Renal cortex interstitium (tissue), 11 donors: ENCODE measurements at regions not wholly inside any gene's neighbourhood (a gene's known extent, or its start where the extent isn't known, plus 50 kb on each side); places are given as distances from the start of the nearest gene placed in this dataset.
"Not testable (repeated sequence)": the region's sequence is repeated elsewhere in the genome, so short reads cannot be mapped to it uniquely, and the experiment has no call there.

Experiments used
- DNase-seq, 11 donors: peaks; one replicate each; pipeline ENCODE4 v3.0.0-alpha.2; 2013; ENCODE audit warnings: low read depth in 9 of 11, low spot score in 4 of 11; ENCODE audit errors: extremely low read depth in 1 of 11

- DNase-seq = no peak
Observed at GRCh38 chr6:14283600-14284235, 166.1 kb downstream of the CD83 start.

DNA sequence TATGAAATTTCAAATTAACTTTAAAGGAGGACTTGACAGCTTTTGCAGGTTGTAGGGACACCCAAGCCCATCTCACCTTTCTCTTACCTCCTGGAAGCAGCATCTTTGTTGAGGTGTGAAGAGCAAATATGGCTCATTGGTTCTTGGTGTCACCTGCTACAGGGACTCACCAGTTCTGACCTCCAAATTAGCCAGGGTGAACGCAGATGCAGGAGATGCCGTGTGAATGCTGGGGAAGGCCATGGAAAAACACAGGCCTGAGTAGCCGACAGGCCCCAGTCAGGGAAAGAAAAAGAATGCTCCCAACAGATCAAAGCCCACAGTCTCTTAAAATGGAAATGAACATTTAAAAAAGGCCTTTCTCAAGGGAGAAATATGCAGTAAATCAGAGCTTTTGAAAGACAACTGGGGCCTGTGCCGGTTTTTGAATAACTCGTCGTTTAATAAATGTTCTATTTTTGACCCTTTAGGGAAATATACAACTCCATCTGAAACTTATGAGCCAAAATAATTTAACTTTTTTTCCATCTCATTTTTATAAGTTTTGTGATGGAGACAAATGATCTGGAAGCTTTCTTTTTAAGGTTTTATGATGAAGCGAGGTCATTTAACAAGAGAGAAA lies 167.5 kb downstream of the CD83 start:
- no peak for DNase-seq

GRCh38 chr6:14286144-14286543 lies 168.6 kb downstream of the CD83 start:
- no peak for DNase-seq

GRCh38 chr6:14286634-14287428 lies 169.3 kb downstream of the CD83 start:
- DNase-seq = no peak

- DNase-seq = no peak
Observed at GRCh38 chr6:14287707-14288106, 170.1 kb downstream of the CD83 start.

DNA sequence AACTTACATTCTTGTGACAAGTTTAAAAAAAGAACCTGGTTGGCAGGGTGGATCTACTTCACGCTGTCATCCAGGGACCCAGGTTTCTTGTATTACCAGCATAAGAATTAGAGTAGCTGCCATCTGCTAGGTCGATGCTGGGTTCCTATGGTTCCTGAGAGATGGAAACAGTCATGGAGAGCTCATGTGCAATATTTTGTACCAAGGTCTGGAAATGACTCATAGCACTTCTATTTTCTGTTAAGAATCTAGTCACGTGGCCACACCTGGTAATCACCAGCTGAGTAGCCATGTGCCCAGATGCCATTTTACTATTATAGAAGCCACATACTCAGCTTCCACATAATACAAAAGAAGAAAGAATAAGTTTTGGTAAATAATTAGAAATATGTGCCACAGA lies 171.3 kb downstream of the CD83 start:
- no peak for DNase-seq

- no peak for DNase-seq
Observed at GRCh38 chr6:14290041-14290771, 172.6 kb downstream of the CD83 start.

- DNase-seq = no peak
Observed at GRCh38 chr6:14290772-14291330, 173.3 kb downstream of the CD83 start.

GRCh38 chr6:14291331-14291730 lies 173.8 kb downstream of the CD83 start:
- DNase-seq = no peak

DNA sequence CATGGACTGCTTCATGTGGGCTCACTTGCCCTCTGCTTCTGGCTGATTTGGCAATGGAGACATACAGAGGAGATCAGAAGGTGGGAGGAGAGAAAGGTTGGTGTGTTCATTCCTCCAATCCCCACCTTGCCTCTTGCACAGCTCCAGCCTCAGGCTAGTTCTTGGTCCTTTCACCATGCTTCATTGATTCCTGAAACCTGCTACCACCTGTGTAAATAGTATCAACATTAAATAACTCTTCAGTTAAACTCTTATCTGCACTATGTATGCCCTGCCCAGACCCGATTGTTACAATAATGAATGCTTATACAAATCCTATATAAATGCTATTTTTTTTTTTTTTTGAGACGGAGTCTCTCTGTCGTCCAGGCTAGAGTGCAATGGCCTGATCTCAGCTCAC lies 174.5 kb downstream of the CD83 start:
- DNase-seq = no peak

- DNase-seq = no peak
Observed at GRCh38 chr6:14294270-14294951, 176.8 kb downstream of the CD83 start.

- DNase-seq = not testable (repeated sequence)
Observed at GRCh38 chr6:14296698-14297097, 179.1 kb downstream of the CD83 start.

DNA sequence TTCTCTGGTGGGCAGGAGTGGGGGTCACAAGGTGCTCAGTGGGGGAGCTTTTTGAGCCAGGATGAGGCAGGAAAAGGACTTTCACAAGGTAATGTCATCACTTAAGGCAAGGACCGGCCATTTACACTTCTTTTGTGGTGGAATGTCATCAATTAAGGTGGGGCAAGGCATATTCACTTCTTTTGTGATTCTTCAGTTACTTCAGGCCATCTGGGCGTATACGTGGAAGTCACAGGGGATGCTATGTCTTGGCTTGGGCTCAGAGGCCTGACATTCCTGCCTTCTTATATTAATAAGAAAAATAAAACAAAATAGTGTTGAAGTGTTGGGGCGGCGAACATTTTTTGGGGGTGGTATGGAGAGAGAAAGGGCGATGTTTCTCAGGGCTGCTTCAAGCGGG lies 179.5 kb downstream of the CD83 start:
- not testable (repeated sequence) for DNase-seq

DNA sequence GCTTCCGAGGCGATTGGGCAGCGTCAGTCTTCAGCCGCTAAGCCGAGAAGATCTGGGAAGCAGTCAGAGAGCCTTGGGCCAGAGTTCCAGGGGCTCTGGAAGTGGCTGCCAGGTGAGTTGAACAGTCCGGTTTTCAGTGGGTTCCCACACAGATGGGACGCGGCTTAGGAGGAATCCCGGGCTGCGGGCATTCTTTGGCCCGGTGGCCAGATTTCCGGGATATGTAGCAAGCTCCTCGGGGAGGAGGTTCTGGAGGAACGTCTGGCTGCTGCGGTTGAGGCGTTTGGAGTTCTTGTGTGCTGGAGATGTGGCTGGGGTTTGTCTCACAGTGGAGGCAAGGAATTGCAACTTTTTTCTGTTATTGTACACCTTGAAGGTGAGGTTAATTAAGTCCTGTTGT lies 182.6 kb downstream of the CD83 start:
- not testable (repeated sequence) for DNase-seq

DNA sequence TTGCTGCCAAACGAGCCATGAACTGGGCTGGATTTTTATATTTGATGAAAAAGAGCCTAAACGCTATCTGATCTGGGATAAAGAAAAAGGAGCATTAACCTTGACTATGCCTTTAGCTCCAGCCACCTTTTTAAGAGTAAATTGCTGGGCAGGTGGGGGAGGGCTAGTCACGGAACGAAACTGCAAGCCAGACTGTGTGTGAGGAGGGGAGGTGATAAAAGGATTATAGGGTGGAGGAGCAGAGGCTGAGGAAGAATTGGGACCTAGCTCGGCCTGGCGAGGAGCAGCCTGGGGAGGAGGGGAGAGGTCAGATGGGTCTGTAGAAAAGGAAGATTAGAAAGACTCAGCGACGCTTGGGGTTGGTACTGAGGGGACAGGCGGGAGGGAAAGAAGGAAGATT lies 183.1 kb downstream of the CD83 start:
- not testable (repeated sequence) for DNase-seq

GRCh38 chr6:14301477-14301876 lies 183.9 kb downstream of the CD83 start:
- not testable (repeated sequence) for DNase-seq

GRCh38 chr6:14305131-14305530 lies 187.6 kb downstream of the CD83 start:
- no peak for DNase-seq

GRCh38 chr6:14305624-14306023 lies 188.1 kb downstream of the CD83 start:
- no peak for DNase-seq
